HUDEP-2 (cell line): ENCODE measurements at regions not wholly inside any gene's neighbourhood (a gene's known extent, or its start where the extent isn't known, plus 50 kb on each side); places are given as distances from the start of the nearest gene placed in this dataset.

ENCODE experiments used
- DNase-seq, 76 experiments: peaks; one replicate each; lab custom pipeline; 2025; ENCODE audit not compliant: unreplicated experiment in 76 of 76; lab: John Stamatoyannopoulos, UW

DNA sequence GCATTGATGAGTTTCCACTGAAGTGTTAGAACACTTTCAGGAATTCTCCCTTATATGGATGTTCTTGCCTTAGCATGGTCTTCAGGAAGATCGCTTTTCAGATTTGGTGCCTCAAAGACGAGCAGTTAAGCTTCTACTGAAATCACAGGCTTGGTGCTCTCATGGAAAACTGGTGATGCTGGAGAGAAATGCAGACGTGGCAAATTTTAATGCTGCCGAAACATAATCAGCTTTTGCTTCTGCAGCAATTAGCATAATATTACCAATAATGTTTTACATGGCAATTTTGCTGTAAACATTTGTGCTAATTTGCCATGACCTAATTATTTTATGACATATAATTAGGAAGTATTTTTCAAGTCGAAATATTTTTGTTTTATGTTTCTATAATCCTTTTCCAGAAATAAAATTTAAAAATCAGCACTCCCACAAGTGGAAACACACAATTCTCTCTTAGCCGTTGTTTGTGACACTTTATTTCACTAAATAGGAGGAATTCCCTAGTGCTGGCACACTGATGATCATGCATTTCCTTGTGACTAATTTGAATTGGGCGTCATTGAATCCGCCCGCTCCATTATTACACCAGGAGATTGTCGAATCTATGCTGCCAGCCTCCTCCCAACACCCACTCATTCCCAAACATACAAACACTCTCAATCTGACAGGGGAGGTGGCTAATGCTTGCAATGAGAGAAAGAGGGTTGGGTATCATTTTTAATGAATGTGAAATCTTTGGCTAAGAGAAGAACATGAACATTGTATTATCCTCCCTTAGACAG lies 506.8 kb upstream of the PPP2R3A start:
- DNase-seq: no peak

DNA sequence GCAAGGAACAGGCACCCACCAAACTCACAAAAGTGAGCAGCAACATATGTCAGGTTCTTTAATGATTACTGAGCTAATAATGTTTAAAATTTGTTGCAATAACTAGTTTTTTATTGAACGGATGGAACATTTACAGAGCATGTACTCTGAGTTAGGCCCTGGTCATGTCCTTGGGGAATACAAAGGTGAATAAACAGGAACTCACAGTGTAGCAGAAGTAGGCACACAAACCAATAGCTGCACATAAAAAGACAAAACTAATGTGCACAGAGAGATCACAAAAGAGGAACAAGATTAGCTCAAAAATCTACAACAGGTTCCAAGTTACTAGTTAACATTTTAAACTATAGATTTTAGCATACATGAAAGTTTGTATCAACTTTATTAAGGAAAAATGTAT lies 505.3 kb upstream of the PPP2R3A start:
- DNase-seq: no peak

DNA sequence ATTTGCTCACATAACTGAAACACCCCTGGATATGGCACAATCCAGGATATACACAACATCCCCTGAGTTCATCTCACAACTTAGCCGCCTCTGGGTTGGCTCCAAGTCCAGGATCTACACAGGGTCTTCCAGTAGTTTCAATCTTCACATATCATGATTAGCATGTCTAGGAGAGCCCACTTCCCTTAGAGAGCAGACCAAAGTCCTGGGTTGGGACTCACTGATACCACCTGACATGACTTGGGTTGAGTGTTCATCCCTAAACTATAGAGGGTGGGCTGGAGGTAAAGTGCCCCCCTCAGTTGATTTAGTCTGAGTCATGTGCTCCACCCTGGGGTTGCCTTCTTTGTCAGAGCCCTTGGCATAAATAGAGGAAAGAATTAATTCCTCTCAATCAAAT lies 493.6 kb upstream of the PPP2R3A start:
- no peak for DNase-seq

DNA sequence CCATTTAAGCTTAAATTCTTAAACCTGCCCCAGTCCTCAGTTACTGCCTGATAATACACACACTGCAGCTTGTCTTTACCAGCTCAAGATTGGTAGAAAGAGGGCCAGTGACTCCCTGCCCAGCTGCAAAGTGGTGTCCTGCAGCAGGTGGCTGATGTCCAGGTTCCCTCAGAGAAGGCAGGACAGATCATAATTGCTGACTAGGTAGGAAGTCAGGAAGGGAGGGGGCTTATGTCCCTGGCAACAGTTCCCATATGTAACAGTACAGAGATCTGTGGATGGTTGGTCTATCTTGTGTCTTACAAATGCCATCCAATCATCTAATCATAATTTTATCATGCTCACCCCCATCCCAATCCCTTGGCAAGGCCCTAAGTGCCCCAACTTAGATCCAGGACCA lies 492.1 kb upstream of the PPP2R3A start:
- no peak for DNase-seq

DNA sequence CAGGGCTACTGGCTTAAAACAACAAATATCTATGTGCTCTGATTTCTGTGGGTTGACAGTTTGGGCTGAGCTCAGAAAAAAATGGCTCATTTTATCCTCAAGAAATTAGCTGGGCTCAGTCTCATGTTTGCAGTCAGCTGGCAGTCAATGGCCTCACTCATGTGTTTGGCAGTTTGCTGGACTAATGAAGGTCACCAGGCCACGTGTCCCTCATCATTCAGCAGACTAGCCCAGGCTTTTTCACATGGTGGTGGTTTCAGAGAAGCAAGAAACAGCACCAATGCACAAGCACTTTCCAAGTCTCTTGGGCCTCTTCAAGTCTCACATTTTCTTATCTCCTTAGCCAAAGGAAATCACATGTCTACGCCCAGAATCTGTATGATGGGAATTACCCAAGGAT lies 478.3 kb upstream of the PPP2R3A start:
- no peak for DNase-seq

DNA sequence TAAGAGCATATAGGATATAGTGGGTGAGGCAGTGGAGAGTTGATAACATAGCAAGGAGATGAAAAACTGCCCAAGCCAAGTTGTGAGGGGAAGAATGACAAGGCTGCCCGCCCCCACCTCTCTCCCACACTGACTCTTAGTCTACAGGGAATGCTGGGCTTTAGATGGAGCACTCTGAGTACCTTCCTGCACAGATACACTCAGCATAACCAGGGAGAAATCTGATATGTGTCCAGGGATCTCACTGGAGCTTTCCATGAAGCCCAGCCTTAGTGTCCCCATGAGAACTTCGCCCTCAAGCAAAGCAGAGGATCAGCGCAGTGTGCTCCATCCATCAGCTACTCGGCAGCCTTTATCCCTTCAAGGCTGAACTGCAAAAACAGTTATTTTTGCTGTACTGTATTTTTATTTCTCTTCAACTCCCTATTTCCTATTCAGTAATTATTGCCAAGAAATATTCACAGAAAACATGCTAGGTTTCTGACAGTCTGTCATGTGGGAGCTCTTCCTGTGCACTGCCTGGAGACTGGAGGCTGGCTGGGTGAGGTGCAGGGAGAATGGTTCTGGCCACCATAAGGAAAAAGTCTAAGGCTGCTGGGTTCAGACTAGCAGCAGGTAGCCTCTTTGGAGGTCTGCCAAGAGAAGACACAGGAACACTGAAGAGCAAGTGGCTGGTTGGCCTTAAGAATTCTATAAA lies 475.2 kb upstream of the PPP2R3A start:
- no peak for DNase-seq

DNA sequence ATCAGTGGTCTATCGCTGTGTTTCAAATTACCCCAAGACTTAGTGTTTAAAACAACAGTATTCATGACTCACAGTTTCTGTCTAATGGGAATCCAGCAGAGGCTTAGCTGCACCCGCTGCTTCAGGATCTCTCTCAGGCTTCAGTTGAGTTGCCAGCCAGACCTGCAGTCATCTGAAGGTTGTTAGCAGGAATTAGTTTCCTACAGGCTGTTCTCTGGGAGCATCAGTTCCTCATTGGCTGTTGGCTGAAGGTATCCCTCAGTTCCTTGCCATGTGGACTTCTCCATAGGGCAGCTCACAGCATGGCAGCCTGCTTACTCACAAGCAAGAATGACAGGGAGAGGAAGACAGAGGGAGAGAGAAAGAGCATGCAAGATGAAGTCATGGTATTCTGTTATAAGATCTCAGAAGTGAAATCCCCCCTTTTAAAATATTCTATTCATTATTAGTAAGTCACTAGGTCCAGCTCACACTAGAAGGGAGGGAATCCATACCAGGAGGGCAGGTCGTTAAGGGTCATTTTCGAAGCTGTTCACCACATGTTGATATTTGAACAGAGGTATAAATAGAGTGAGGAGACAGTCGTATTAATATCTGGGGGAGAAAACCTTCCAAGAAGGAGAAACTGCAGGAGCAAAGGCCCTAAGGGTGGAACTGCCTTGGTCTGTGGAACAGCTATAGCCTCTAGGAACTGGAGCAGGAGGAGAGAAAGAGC lies 473.9 kb upstream of the PPP2R3A start:
- DNase-seq: no peak

DNA sequence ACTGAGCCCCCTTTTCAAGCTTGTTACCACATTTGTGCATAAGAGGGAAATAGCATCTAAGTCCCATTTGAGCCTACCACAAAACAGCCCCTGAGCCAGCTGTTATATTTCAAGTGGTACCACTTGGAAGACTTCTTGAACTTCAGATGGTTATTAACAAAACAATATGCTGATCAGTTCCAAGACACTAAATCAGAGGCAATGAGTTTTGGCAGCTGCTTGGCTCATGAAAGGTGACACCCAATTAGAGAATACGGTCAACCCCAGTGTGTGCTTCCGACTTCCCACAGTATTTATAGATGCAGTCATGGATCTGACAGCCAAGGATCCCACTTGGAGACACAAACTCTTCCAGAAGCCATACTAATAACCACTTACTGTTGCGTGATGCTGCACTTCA lies 469.6 kb upstream of the PPP2R3A start:
- DNase-seq: no peak

DNA sequence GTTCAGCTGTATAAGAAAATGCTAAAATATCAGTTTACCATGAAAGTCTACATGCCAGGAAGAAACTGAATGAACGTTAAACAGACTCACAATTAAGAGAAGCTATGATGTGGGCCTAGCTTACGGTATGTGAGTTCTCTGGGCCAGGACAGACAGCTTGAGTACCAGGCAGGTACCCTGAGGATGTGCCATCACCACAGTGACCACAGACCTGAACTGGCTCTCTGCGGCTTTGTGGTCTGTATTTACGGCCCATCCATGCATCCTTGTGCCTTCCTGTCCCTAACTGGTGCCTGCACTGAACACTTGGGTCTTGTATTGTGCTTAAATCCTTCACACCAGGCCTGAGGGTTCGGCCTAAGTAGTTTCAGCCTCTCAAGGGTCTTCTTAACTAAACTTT lies 467.5 kb upstream of the PPP2R3A start:
- no peak for DNase-seq

DNA sequence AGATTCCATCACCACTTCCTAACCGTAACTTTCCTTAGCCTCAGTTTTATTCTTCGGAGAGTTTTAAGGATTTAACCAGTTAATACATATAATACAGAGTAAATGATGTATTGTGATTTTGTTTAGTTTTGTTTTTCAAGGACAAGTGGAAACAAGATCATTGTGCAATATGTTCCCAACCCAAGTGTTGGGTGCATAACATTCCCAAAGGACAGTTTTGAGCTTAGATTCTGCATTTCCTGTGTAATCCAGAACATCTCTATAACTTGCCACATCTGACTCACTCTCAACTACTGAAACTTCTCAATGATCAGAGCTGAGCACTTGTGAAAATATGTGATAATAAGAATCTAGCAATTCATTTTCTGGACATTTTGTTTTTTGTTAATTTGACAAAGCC lies 466.1 kb upstream of the PPP2R3A start:
- no peak for DNase-seq

DNA sequence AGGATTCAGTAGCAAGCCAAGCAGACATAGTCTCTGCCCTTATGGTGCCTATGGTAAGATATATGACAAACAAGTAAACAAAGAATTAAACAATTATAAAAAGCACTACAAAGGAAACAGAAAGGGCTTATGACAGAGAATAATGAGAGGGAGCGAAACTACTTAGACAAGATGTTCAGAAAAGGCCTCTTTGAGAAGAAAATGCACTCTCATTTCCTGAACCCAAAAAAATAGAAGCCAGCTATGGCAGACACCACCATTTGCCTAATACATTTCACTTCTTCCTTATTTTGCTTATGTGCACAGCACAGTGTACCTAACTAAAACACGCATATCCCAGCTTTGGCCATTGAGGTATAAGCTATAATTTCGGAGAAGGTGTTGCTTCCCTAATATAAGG lies 465.5 kb upstream of the PPP2R3A start:
- no peak for DNase-seq

DNA sequence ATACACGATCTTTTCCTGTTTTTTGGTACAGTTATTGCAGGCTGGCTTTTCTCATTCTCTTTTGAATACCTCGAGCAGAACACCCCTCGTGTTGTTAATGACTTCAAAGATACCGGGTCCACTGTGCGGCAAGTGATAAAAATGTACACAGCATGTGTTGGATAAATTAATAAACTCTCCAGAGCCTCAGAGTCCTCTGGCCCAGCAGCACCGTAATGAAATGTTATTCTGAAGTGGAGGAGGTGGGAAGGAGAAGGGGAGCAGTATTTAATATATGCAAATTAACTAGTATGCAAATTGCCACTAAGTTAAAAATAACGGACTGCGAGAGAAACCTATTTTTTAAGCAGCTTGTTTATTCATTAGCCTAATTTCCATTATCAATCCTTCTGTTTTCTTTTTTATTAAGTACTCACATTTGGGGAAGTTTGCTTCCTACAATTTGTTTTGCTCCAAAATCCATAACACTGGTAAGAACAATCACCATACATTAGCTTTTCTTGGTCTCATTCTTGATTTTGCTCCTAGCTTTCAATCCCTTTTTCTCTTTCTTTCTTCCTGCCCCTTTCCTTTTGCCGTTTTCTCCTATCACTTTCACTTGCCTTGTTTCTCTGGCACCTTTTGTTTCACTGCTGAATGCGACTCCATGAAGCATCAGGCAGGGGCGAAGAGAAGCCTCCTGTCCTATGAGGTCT lies 462.3 kb upstream of the PPP2R3A start:
- no peak for DNase-seq

DNA sequence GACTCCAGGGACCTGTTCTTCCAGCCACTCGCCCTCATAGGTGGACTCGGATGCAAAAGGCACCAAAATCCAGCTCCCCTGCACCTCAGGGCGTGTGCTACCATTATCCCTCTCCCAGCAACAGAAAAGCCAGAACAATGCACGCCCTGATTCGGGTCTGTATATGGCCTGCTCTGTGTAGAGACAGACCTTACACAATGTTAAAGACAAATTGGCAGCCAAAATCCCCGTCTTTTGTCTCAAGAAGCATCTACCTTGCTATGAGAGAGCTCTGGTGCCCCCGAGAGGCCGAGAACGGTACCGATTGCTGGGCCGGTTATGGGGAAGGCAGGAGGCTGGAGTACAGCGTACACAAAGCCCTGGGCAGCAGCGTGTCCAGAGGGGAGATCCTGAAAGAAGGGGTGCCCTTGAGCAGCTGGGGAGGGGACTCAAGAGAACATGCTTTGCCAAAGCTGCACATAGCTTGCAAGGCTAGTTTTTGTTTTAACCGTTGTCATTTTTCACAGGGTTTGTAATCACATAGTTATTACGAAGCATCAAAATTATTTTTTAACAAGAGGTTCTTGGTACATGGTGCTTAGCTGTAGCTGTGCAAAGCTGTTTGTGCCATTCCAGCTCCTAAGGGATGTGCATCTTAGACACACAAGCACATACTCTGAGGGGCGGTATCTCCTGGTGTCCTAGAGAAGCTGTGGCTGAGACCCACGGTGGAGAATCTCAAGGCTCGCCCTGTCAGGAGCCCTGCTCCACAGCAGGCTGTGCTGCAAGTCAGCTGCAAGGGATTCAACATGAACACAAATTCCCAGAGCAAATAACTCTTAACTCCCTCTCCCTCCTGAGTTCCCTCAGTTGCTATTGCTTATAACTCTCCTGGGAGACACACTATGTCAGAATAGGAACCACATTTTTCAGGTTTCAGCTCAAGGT lies 461.5 kb upstream of the PPP2R3A start:
- peak in 44 of 76 experiments; percentile 1 to 60 (median 18) for DNase-seq

DNA sequence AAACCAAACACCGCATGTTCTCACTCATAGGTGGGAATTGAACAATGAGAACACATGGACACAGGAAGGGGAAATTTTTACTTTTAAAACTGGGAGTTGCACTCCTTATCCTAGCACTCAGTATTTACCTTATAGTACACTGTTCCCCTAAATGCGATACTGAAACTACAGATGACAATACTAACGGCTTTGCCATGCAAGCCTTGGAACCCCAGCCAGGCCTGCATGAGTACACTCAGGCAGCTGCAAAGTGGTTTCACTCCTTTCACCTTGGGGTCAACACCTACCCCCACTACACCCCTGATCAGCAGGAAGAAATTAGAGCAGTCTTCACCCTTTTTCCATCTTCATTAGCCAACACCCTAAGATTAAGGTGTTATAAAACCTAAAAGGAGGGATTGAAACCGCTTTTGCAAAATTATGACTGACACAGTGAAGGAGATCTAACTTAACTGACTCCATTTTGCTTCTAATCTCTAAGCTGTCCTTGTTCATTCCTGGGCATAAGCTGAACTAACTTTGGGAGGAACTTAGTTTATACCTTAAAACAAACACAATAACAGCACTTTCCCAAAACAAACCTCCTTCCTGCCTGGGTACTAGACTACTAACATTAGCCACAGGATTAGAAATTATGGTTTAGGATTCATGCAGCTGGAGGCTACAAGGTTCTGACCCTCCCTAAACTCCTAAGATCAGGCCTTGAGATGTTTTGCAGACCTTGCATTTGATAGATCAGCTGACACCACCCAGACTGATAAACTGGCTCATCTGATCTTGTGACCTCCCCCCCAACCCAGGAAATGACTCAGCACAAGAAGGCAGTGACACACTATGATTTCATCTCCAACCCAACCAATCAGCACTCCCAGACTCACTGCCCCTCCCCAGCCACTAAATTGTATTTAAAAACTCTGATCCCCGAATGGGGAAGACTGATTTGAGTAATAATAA lies 452.1 kb upstream of the PPP2R3A start:
- DNase-seq: peak in 66 of 76 experiments; percentile 2 to 83 (median 42)

DNA sequence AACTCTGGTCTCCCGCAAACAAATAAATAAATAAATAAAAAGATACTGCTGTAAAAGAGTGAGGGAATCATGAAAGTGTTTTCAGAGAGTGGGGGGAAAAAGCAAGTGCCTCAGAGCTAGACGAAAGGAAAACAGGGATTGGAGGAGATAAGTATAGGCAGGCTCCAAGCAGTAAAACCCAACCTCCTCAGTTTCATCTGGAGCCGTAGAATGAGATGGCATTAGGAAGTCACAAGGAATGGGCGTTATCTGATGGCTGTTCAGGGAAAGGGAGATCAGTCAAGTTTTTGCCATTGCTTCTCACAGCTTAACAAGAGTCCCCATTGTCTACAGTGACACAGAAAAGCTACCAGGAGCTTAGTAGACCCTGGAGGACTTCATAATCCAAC lies 451.5 kb upstream of the PPP2R3A start:
- DNase-seq: no peak

DNA sequence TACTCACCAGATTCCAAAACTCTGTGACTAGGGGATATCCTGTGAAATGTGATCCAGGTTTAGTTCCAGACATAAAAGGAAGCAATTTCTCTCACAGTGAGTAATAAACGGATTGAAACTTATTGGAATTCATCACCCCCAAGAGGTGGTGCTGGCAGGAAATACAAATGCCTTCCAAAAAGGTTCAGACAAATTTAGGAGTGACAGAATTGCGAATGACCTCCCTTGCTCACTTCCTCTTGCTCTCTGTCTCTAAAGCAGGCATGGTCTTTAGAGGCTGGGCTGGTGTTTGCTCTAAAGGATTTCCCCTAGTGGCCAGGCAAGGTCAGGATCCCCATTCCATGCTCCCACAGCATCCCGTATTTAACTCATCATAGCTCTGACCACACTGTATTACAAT lies 449.4 kb upstream of the PPP2R3A start:
- no peak for DNase-seq

DNA sequence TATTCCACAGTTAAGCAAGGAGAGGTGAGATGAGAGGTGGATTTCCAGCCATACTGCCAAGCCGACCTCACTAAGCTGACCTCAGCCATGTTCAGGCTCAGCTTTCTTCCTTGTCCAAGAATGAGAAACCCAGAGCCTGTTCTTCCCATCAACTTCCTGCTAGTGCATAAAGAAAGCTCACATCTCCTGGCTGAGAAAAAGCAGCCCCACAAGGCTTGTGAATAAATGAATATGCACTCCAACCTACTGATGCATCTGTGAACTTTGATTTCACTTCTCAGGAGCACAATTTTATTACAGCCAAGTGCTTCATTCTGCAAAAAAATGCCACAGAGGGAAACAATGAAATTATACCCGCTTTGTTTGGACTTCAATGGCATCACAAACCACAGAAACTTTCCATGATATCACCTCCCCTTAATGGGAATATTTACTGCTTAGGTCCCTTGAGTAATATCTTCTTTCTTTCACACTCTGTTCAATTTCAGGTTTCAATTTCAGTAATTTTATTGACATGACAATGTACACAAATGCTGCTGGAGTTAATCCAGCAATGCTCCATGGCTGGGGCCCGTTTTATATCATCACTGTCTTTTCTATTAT lies 437.0 kb upstream of the PPP2R3A start:
- DNase-seq: no peak

DNA sequence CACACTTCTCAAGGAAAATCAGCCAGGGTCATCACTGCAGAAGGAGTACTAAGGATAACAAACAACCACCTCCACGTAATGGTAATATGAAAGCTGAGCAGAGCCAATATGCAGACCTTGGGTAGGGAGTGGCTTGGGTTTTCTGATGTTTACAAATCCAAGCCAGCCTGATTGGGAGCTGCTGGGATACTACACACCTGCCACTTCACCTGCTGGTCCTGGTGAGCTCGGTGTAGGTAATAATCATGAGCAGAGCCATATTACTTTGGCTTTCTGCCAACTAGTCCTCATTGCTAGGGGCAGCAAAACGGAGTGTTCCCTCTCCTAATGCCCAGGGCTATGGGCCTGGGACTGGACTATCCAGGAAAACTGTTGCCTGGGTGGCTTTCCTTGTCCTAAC lies 433.5 kb upstream of the PPP2R3A start:
- DNase-seq: no peak

DNA sequence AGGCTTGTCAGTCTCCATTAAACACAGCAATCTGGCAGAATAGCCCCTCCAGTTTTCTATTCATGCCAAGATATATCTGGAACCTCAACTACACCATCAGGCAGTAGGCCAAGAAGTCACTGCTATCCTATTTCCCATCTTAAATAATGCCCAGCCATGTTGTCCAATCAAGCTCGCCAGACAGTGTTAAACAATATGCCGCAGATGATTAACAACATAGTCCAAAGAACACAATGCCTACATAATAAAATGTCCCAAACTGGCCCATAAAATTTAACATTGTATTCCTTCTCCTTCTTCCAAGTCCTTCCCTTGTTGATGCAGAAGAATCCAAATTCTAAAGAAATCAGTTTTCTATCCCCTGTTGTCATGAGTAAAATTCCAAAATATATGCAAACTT lies 427.4 kb upstream of the PPP2R3A start:
- DNase-seq: no peak
